ENCODE measurements at regions not wholly inside any gene's neighbourhood (a gene's known extent, or its start where the extent isn't known, plus 50 kb on each side); places are given as distances from the start of the nearest gene placed in this dataset.
A peak's percentile ranks its signal among the peaks of the same experiment; 100 is the strongest.

DNA sequence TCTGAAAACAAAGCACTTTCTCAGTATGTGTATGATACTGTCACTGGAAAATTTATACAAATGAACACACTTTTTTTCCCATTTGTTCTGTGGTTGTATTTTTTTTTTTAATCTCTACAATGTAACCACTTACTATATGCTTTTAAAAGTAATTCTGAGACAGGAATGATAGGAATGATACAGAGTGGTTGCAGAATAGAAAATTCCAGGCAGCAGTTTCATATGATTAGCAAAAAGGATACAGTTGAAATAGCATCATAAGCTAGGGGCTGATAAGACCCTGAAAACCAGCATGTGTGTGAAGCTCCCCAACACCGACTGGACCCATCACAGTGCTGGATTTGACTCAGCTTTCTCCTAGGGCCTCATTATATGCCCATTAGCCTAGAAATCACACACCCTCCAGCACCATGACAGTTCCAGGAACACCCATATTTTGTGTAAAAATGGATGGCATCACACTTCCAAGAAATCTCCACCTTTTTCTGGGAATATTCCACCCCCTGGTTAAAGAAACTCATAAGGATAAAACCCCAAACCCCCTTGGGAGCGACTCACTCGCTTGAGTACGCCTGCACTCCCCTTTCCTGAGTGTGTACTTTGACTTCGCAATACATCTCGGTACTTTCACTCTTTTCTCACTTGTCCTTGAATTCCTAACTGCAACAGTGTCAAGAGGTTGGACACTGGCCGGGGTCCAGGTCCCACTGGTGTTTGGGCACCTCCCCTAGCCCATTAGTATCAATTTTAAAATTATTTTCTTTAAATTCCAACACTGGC lies 77.4 kb upstream of the AGA start:
- intact Hi-C loops (cut with micrococcal nuclease) (no loop called here), in situ Hi-C loops (cut with MboI; ENCODE audit: low sequenced_read_pairs) (no loop called here), dilution Hi-C loops (cut with HindIII; ENCODE audit: low sequenced_read_pairs, unreplicated experiment) (no loop called here)
- BruUV-seq (replicated peaks), result no TSS peak
- POLR2A ChIA-PET (ENCODE audit: unreplicated experiment), result interaction anchor here (0.6 kb wide), 1 partner anchor 15 kb away, joined by 14 read pairs; no protein-coding TSS in a partner anchor
- DNase-seq (peak; percentile 41), ATAC-seq (ENCODE audit: low read depth) (peak; percentile 80)
- 89% methylated on average over 5 of the region's 7 CpGs; no CpG with 5 or more reads in 1 of the 2 experiments for WGBS, 2 experiments (ENCODE audit: extremely low coverage in 2 of 2, insufficient read length in 1 of 2)
- no peak overlapping the region for H2AK5ac ChIP-seq (ENCODE audit: low read depth, low read length)
- H2AK9ac ChIP-seq (replicated peaks; ENCODE audit: low read depth, low read length, poor library complexity), result no peak overlapping the region
- CTCF ChIA-PET, result interaction anchor here (0.5 kb wide), 1 partner anchor 1316 kb away, joined by 3 read pairs; no protein-coding TSS in a partner anchor
- TF ChIP-seq MAFK (IDR thresholded peaks at IDR 0.05; ENCODE audit: low read depth, low read length) (no peak), FOS (IDR thresholded peaks at IDR 0.05; ENCODE audit: low read depth, low read length) (no peak), RAD21 (IDR thresholded peaks at IDR 0.05; ENCODE audit: low read length) (no peak), CEBPB (IDR thresholded peaks at IDR 0.05; ENCODE audit: low read depth, low read length) (no peak), BHLHE40 (IDR thresholded peaks at IDR 0.05; ENCODE audit: low read depth, low read length) (no peak), SMC3 (IDR thresholded peaks at IDR 0.05; ENCODE audit: low read depth, low read length) (no peak), RFX5 (IDR thresholded peaks at IDR 0.05; ENCODE audit: low read depth, low read length) (no peak)
- TF ChIP-seq, protein P1, sequence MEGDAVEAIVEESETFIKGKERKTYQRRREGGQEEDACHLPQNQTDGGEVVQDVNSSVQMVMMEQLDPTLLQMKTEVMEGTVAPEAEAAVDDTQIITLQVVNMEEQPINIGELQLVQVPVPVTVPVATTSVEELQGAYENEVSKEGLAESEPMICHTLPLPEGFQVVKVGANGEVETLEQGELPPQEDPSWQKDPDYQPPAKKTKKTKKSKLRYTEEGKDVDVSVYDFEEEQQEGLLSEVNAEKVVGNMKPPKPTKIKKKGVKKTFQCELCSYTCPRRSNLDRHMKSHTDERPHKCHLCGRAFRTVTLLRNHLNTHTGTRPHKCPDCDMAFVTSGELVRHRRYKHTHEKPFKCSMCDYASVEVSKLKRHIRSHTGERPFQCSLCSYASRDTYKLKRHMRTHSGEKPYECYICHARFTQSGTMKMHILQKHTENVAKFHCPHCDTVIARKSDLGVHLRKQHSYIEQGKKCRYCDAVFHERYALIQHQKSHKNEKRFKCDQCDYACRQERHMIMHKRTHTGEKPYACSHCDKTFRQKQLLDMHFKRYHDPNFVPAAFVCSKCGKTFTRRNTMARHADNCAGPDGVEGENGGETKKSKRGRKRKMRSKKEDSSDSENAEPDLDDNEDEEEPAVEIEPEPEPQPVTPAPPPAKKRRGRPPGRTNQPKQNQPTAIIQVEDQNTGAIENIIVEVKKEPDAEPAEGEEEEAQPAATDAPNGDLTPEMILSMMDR (conservative IDR thresholded peaks at IDR 0.05; ENCODE audit: low read depth, low read length), result no peak
- TF ChIP-seq, protein P2, sequence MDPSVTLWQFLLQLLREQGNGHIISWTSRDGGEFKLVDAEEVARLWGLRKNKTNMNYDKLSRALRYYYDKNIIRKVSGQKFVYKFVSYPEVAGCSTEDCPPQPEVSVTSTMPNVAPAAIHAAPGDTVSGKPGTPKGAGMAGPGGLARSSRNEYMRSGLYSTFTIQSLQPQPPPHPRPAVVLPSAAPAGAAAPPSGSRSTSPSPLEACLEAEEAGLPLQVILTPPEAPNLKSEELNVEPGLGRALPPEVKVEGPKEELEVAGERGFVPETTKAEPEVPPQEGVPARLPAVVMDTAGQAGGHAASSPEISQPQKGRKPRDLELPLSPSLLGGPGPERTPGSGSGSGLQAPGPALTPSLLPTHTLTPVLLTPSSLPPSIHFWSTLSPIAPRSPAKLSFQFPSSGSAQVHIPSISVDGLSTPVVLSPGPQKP (IDR thresholded peaks at IDR 0.05; ENCODE audit: borderline replicate concordance, low read depth, low read length), result no peak
- H3K4me1 ChIP-seq (ENCODE audit: control insufficient read depth, insufficient read depth, low read length), result peaks cover 5% of the 10 kb centered on the region
- no peak overlapping the region for H3K23ac ChIP-seq (ENCODE audit: low read depth, low read length)
- H2BK5ac ChIP-seq (ENCODE audit: low read depth, low read length, poor library complexity, severe bottlenecking), result no peak overlapping the region
- no peaks in the 10 kb centered on the region for H3K9me3 ChIP-seq (ENCODE audit: control insufficient read depth, insufficient read depth, low read length)
- no peak overlapping the region for H3K4me3 ChIP-seq (ENCODE audit: insufficient read depth, low read depth, low read length)
- H2BK15ac ChIP-seq (ENCODE audit: low read depth, low read length), result no peak overlapping the region
- H3K79me1 ChIP-seq (ENCODE audit: low read depth in 1 of 2, low read length in 2 of 2), result no peaks in the 10 kb centered on the region
- H4K5ac ChIP-seq (ENCODE audit: low read depth, low read length), result peak overlapping the region; percentile 49
- H2BK120ac ChIP-seq (ENCODE audit: low read depth, low read length), result no peak overlapping the region
- H3K27ac ChIP-seq (ENCODE audit: insufficient read depth, low read length), result peak overlapping the region; percentile 22; the same call in 1 of the 2 replicates
- H3K14ac ChIP-seq (replicated peaks; ENCODE audit: low read depth, low read length), result no peak overlapping the region; the same call in 1 of the 2 replicates
- peak overlapping the region in 1 of 2 experiments; percentile 21; a peak in 1 of 4 replicates for H4K8ac ChIP-seq (ENCODE audit: low read depth in 2 of 2, low read length in 2 of 2)
- no peaks in the 10 kb centered on the region for H3K27me3 ChIP-seq (ENCODE audit: control insufficient read depth, insufficient read depth, low read length)
- H4K91ac ChIP-seq (ENCODE audit: insufficient read depth, low read depth, low read length), result no peak overlapping the region
- no peaks in the 10 kb centered on the region for H3K36me3 ChIP-seq (ENCODE audit: control insufficient read depth, insufficient read depth, low read length)
- H3K4me2 ChIP-seq (ENCODE audit: low read depth, low read length), result peak overlapping the region; percentile 10; the same call in 1 of the 2 replicates
- peak overlapping the region; percentile 16; the same call in 1 of the 2 replicates for H3K4ac ChIP-seq (ENCODE audit: low read depth, low read length)
- H2BK20ac ChIP-seq (ENCODE audit: low read depth, low read length), result peak overlapping the region; percentile 87
- peak overlapping the region; percentile 42 for H3K18ac ChIP-seq (ENCODE audit: low read depth, low read length)
- H4K20me1 ChIP-seq (ENCODE audit: insufficient read depth, low read length), result no peaks in the 10 kb centered on the region
- H3K9ac ChIP-seq (ENCODE audit: low read depth, low read length), result no peak overlapping the region
- no peak overlapping the region for H3K56ac ChIP-seq (ENCODE audit: extremely low read depth, insufficient read depth, low read length)
- H2AFZ ChIP-seq (replicated peaks; ENCODE audit: low read length, poor library complexity), result no peak overlapping the region
- H3K9me1 ChIP-seq (ENCODE audit: insufficient read depth, low read length), result no peaks in the 10 kb centered on the region

Measured in IMR-90 (cell line).